H9 (cell line): ENCODE measurements at regions not wholly inside any gene's neighbourhood (a gene's known extent, or its start where the extent isn't known, plus 50 kb on each side); places are given as distances from the start of the nearest gene placed in this dataset.

Experiments used
- DNase-seq: peaks from one replicate; pipeline ENCODE4 v3.0.0-alpha.2; 2017
- H2AFZ ChIP-seq: one replicate; pipeline ENCODE4 v1.6.1; 2013; ENCODE audit warnings: mild to moderate bottlenecking, low read length, control low read depth, moderate library complexity
- H2AK5ac ChIP-seq: 2 replicates; pipeline ENCODE4 v1.6.1; 2013; ENCODE audit warnings: low read length, control low read depth, mixed read lengths; ENCODE audit not compliant: insufficient read length
- H2BK120ac ChIP-seq: one replicate; pipeline ENCODE4 v1.6.1; 2013; ENCODE audit warnings: low read depth, mild to moderate bottlenecking, low read length, control low read depth, inconsistent platforms; ENCODE audit not compliant: poor library complexity, severe bottlenecking
- H2BK12ac ChIP-seq: 2 replicates; pipeline ENCODE4 v1.6.1; 2013; ENCODE audit warnings: low read length, control low read depth, mixed read lengths, low read depth; ENCODE audit not compliant: insufficient read length
- H2BK15ac ChIP-seq: 2 replicates; pipeline ENCODE4 v1.6.1; 2013; ENCODE audit warnings: low read depth, low read length, control low read depth
- H2BK20ac ChIP-seq: one replicate; pipeline ENCODE4 v1.6.1; 2013; ENCODE audit warnings: low read depth, mild to moderate bottlenecking, low read length, control low read depth, inconsistent platforms; ENCODE audit not compliant: poor library complexity, severe bottlenecking
- H2BK5ac ChIP-seq: 2 replicates; pipeline ENCODE4 v1.6.1; 2013; ENCODE audit warnings: low read length, control low read depth, mixed read lengths; ENCODE audit not compliant: insufficient read length
- H3K14ac ChIP-seq: 2 replicates; pipeline ENCODE4 v1.6.1; 2013; ENCODE audit warnings: low read length, control low read depth; ENCODE audit not compliant: insufficient read depth
- H3K18ac ChIP-seq: 2 replicates; pipeline ENCODE4 v1.6.1; 2013; ENCODE audit warnings: low read depth, mild to moderate bottlenecking, mixed read lengths, low read length, control low read depth; ENCODE audit not compliant: insufficient read length
- H3K23ac ChIP-seq: 2 replicates; pipeline ENCODE4 v1.6.1; 2013; ENCODE audit warnings: low read length, control low read depth, mixed read lengths, low read depth; ENCODE audit not compliant: insufficient read length
- H3K23me2 ChIP-seq: 2 replicates; pipeline ENCODE4 v1.6.1; 2013; ENCODE audit warnings: low read depth, mild to moderate bottlenecking, mixed read lengths, low read length, control low read depth; ENCODE audit not compliant: insufficient read length, poor library complexity, severe bottlenecking
- H3K27ac ChIP-seq: 2 replicates; pipeline ENCODE4 v1.5.1; 2013; ENCODE audit warnings: low read length, control low read depth, mixed read lengths, low read depth; ENCODE audit not compliant: insufficient read length
- H3K27me3 ChIP-seq: 2 replicates; pipeline ENCODE4 v1.6.1; 2013; ENCODE audit warnings: low read length, control low read depth, inconsistent platforms; ENCODE audit not compliant: insufficient read depth
- H3K4ac ChIP-seq: 2 replicates; pipeline ENCODE4 v1.6.1; 2013; ENCODE audit warnings: low read depth, mild to moderate bottlenecking, control low read depth, inconsistent platforms, low read length, moderate library complexity
- H3K4me1 ChIP-seq: 2 replicates; pipeline ENCODE4 v1.6.1; 2013; ENCODE audit warnings: low read length, control low read depth, inconsistent platforms; ENCODE audit not compliant: insufficient read depth
- H3K4me2 ChIP-seq: 2 replicates; pipeline ENCODE4 v1.6.1; 2013; ENCODE audit warnings: low read length, control low read depth, mixed read lengths; ENCODE audit not compliant: insufficient read length, insufficient read depth
- H3K56ac ChIP-seq: 2 replicates; pipeline ENCODE4 v1.6.1; 2013; ENCODE audit warnings: low read depth, mild to moderate bottlenecking, mixed read lengths, low read length, control low read depth; ENCODE audit not compliant: insufficient read length
- H3K79me1 ChIP-seq: 2 replicates; pipeline ENCODE4 v1.6.1; 2013; ENCODE audit warnings: low read depth, mild to moderate bottlenecking, moderate library complexity, low read length, control low read depth, inconsistent platforms; ENCODE audit not compliant: insufficient read depth, poor library complexity, severe bottlenecking
- H3K79me2 ChIP-seq: 2 replicates; pipeline ENCODE4 v1.6.1; 2013; ENCODE audit warnings: low read length, control low read depth, inconsistent platforms; ENCODE audit not compliant: insufficient read depth
- H3K9ac ChIP-seq: 2 replicates; pipeline ENCODE4 v1.6.1; 2013; ENCODE audit warnings: low read length, control low read depth, mixed read lengths; ENCODE audit not compliant: insufficient read length; ENCODE audit errors: extremely low read depth
- H3K9me3 ChIP-seq: one replicate; pipeline ENCODE4 v1.6.1; 2013; ENCODE audit warnings: low read depth, low read length, inconsistent platforms; ENCODE audit not compliant: control insufficient read depth
- H3T11ph ChIP-seq: one replicate; pipeline ENCODE4 v1.6.1; 2013; ENCODE audit warnings: mild to moderate bottlenecking, low read length, control low read depth, inconsistent platforms
- H4K20me1 ChIP-seq: one replicate; pipeline ENCODE4 v1.6.1; 2013; ENCODE audit not compliant: control insufficient read depth, insufficient read length, insufficient read depth
- H4K5ac ChIP-seq: 2 replicates; pipeline ENCODE4 v1.6.1; 2013; ENCODE audit warnings: low read depth, mild to moderate bottlenecking, mixed read lengths, low read length, control low read depth; ENCODE audit not compliant: insufficient read length
- H4K8ac ChIP-seq: replicated peaks from 2 replicates; pipeline ENCODE4 v1.6.1; 2013; ENCODE audit warnings: low read length, control low read depth, mixed read lengths, low read depth; ENCODE audit not compliant: insufficient read length
- H4K91ac ChIP-seq: 2 replicates; pipeline ENCODE4 v1.6.1; 2013; ENCODE audit warnings: low read depth, mild to moderate bottlenecking, moderate library complexity, mixed read lengths, low read length, control low read depth; ENCODE audit not compliant: insufficient read length
- H3K27ac Mint-ChIP-seq, 3 experiments: 2 replicates in 2 of 3; 3 replicates in 1 of 3; pipeline ENCODE4 v1.8.0; 2020 to 2021; ENCODE audit warnings: mixed read lengths in 3 of 3, mild to moderate bottlenecking in 1 of 3, moderate library complexity in 1 of 3
- H3K27me3 Mint-ChIP-seq: 2 replicates; pipeline ENCODE4 v1.8.0; 2021; ENCODE audit warnings: low read depth, mild to moderate bottlenecking, moderate library complexity, mixed read lengths
- H3K36me3 Mint-ChIP-seq, 3 experiments: 2 replicates in 2 of 3; 3 replicates in 1 of 3; pipeline ENCODE4 v1.8.0; 2020 to 2021; ENCODE audit warnings: low read depth in 3 of 3, mixed read lengths in 3 of 3; ENCODE audit not compliant: insufficient read depth in 1 of 3
- H3K4me1 Mint-ChIP-seq, 2 experiments: 2 replicates each; pipeline ENCODE4 v1.8.0; 2020; ENCODE audit warnings: mixed read lengths in 2 of 2
- H3K4me3 Mint-ChIP-seq, 2 experiments: 2 replicates in 1 of 2; 3 replicates in 1 of 2; pipeline ENCODE4 v1.8.0; 2020 to 2021; ENCODE audit warnings: mild to moderate bottlenecking in 2 of 2, mixed read lengths in 2 of 2, moderate library complexity in 1 of 2
- H3K9me3 Mint-ChIP-seq, 2 experiments: 2 replicates in 1 of 2; 3 replicates in 1 of 2; pipeline ENCODE4 v1.8.0; 2020; ENCODE audit warnings: mild to moderate bottlenecking in 2 of 2, mixed read lengths in 2 of 2, moderate library complexity in 1 of 2
- WGBS: extraction: QIAGEN DNeasy Blood & Tissue Kit; methylation state at CpG from one replicate; pipeline ENCODE4 v1.1.7; 2013; ENCODE audit warnings: missing lambda C conversion rate, low lambda C conversion rate, mixed read lengths; ENCODE audit not compliant: insufficient read length; ENCODE audit errors: extremely low coverage; 5-methylcytosine and 5-hydroxymethylcytosine counted together
- TF ChIP-seq, protein P1 (sequence below): fragments of 200-600 bp; sonication (generic); conservative IDR thresholded peaks from 3 replicates; pipeline ENCODE4 v1.8.0; 2021; ENCODE audit warnings: antibody characterized with exemption, mild to moderate bottlenecking

DNA sequence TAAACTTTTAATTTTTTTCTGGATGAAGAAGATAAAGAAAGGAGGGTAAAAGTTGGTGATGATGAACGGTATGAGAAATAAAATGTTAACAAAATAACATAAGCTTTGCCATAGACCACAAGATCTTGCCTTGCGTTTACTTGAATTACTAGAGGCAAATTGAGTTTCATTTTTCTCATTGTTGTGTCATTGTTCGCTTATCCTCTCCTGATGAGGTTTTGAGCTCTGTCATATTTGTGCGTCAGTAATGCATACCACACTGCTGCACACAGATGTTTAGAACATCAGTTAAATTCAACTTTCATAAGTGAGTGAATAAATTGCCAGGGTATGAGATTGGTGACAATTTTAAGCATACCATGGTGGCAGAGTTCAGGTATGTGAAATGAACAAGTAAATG is 843.6 kb downstream of the SUCLG1 start:
- Histone ChIP-seq H3K4ac (no peak overlapping the region), H3T11ph (no peak overlapping the region), H3K79me2 (no peaks in the 10 kb centered on the region), H3K23ac (no peak overlapping the region), H4K8ac (no peak overlapping the region), H2BK12ac (no peak overlapping the region), H4K20me1 (no peaks in the 10 kb centered on the region), H2AFZ (no peak overlapping the region), H3K27me3 (no peaks in the 10 kb centered on the region), H2BK5ac (no peak overlapping the region), H3K14ac (no peak overlapping the region), H4K91ac (no peak overlapping the region), H2BK20ac (no peak overlapping the region), H3K23me2 (no peaks in the 10 kb centered on the region), H4K5ac (no peak overlapping the region), H3K27ac (no peak overlapping the region), H2AK5ac (no peak overlapping the region), H3K4me2 (no peak overlapping the region), H3K4me1 (no peaks in the 10 kb centered on the region), H3K79me1 (no peaks in the 10 kb centered on the region), H3K9ac (no peak overlapping the region), H3K56ac (no peak overlapping the region), H3K18ac (no peak overlapping the region), H2BK15ac (no peak overlapping the region), H3K9me3 (no peaks in the 10 kb centered on the region), H2BK120ac (no peak overlapping the region)
- Mint-ChIP-seq H3K4me3 (no peak overlapping the region), H3K27me3 (no peaks in the 10 kb centered on the region), H3K9me3 (peaks cover 8 to 9% of the 10 kb centered on the region in 2 experiments), H3K27ac (no peak overlapping the region), H3K36me3 (peaks cover 0 to 7% (median 2%) of the 10 kb centered on the region in 3 experiments; a peak in 2 of 7 replicates), H3K4me1 (no peaks in the 10 kb centered on the region)
- WGBS = no CpG with 5 or more reads among the region's 4 CpGs
- TF ChIP-seq, protein P1, sequence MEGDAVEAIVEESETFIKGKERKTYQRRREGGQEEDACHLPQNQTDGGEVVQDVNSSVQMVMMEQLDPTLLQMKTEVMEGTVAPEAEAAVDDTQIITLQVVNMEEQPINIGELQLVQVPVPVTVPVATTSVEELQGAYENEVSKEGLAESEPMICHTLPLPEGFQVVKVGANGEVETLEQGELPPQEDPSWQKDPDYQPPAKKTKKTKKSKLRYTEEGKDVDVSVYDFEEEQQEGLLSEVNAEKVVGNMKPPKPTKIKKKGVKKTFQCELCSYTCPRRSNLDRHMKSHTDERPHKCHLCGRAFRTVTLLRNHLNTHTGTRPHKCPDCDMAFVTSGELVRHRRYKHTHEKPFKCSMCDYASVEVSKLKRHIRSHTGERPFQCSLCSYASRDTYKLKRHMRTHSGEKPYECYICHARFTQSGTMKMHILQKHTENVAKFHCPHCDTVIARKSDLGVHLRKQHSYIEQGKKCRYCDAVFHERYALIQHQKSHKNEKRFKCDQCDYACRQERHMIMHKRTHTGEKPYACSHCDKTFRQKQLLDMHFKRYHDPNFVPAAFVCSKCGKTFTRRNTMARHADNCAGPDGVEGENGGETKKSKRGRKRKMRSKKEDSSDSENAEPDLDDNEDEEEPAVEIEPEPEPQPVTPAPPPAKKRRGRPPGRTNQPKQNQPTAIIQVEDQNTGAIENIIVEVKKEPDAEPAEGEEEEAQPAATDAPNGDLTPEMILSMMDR = no peak
- DNase-seq = no peak
